ENCODE measurements at regions not wholly inside any gene's neighbourhood (a gene's known extent, or its start where the extent isn't known, plus 50 kb on each side); places are given as distances from the start of the nearest gene placed in this dataset.

DNA sequence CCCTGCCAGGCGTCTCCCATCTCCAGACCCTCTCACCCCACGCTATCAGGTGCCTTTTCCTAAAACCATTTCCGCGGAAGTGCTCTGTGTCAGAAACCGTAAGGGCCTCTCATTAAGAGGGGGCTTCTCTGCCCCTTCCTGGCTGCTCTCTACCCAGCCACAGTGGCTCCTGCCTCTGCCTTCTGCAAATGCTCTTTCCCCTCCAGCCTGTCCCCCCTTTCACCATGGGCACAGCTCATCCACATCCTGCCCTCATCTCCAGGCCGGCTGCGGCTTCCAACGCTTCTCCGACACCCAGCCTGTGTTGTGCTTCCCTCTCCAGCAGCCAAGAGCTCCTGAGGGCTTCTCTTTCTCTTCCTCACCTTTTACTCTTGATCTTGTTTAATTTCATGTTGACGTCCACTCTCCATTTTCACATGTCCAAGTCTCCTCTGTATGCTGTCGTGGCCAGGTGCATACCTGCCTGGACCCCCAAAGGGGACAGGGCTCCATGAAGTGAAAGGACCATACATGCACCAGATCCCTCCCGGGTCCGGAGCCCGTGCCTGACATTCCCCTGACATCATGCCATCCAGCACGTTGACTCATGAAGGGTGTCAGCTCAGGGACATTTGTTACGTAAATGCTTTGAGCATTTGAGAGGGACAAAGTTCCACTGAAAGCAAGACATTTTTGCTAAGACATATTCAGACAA lies 306.5 kb downstream of the AJAP1 start:
- no peak for DNase-seq (ENCODE audit: low spot score)

- no peak for DNase-seq (ENCODE audit: low spot score)
Measured at GRCh38 chr1:4960336-4960735, 305.9 kb downstream of the AJAP1 start.

- DNase-seq (ENCODE audit: low spot score): no peak
Measured at GRCh38 chr1:4959216-4959615, 304.8 kb downstream of the AJAP1 start.

DNA sequence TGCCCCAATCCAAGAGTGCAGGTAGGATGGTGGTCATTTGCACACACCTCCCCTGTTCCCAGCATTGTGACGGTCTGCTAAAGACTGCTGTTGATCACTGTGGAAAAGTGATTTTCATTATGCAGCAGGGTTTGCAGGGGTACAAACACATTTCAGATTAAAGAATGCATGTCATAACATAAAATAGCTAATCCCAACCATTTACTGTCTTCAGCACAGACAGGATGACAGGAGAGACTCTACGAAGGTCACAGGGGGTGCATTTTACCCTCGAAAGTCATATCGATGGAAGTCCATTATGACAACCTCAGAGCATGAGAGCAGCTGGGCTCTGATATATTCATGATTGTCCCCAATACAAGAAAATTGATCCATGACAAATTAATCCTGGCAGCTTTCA lies 302.6 kb downstream of the AJAP1 start:
- DNase-seq (ENCODE audit: low spot score): no peak

GRCh38 chr1:4954392-4954791 lies 300.0 kb downstream of the AJAP1 start:
- no peak for DNase-seq (ENCODE audit: low spot score)

GRCh38 chr1:4951601-4952000 lies 297.2 kb downstream of the AJAP1 start:
- DNase-seq (ENCODE audit: low spot score): no peak

DNA sequence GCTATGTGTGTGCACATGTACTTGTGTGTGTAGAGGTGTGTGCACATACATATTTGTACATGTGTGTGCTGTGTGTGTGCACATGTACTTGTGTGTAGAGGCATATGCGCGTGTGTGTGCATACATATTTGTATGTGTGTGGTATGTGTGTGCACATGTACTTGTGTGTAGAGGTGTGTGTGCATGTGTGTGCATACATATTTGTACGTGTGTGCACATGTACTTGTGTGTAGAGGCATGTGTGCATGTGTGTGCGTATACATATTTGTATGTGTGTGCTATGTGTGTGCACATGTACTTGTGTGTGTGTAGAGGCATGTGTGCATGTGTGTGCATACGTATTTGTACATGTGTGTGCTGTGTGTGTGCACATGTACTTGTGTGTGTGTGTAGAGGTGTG lies 291.9 kb downstream of the AJAP1 start:
- DNase-seq (ENCODE audit: low spot score): no peak

DNA sequence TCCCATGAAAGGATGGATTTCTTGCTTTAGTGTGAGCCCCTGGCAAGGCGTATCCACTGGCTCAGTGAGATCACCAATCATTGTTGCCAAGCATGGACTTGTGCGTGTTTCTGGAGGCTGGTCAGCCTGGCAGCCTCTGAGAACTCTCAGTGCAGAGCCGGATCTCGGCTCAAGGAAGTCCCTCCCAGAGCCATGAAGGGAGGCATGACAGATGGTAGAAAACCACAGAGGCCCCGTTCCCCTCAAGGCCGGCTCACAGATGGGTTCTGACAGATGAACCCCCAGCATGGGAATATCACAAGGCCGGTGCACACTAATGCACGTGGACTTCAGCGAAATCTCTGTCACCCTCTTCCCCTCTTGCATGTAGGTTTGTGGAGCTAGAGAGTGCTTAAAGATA lies 290.5 kb downstream of the AJAP1 start:
- no peak for DNase-seq (ENCODE audit: low spot score)

- DNase-seq (ENCODE audit: low spot score): no peak
Measured at GRCh38 chr1:4944072-4944471, 289.7 kb downstream of the AJAP1 start.

GRCh38 chr1:4939266-4939665 lies 284.9 kb downstream of the AJAP1 start:
- no peak for DNase-seq (ENCODE audit: low spot score)

DNA sequence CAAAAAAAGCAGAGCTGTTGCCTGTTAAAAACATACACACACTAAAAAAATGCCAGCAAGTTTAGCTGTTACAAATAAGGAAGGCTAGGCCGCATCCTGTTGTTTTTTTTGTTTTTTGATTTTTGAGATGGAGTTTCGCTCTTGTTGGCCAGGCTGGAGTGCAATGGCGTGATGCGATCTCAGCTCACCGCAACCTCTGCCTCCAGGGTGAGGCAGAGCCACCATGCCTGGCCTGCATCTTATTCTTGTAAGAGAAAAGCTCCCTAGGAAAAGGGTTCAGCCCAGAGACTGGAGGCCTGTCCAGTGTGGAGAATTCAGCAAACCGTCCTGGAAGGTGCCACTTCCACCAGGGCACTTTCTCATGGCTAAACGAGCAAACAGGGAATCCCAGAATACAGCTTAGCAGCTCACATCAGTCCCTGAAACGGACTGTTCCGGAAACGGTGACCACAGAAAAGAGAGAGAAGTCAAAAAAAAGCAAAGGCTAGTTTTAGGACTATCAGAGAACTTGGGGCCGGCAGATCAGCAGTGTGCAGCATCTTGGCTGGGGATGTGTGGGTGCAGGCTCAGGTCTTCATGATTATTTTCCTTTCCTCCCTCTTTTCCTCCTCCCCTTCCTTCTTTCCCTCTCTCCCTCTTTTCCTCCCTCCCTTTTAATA lies 283.6 kb downstream of the AJAP1 start:
- no peak for DNase-seq (ENCODE audit: low spot score)

DNA sequence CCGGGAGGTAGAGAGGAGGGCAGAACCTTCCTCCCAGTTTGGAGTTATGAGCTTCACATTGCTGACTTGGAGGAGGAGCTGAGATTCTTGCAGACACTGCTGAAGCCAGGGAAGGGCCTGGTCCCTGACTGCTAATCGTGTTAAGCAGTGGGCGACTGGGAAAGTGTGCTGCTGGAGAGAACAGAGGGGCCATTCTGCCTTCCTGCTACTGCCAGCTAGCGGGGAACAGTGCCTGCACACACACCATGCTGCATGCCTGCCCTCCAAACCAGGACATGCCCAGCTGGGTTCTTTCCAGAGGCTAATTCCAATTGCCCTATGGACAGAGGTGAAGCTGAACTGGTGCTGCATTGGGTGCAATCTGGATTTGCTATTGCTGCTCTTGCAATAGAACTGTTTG lies 281.4 kb downstream of the AJAP1 start:
- peak; percentile 29 for DNase-seq (ENCODE audit: low spot score)

GRCh38 chr1:4933232-4933631 lies 278.8 kb downstream of the AJAP1 start:
- no peak for DNase-seq (ENCODE audit: low spot score)

DNA sequence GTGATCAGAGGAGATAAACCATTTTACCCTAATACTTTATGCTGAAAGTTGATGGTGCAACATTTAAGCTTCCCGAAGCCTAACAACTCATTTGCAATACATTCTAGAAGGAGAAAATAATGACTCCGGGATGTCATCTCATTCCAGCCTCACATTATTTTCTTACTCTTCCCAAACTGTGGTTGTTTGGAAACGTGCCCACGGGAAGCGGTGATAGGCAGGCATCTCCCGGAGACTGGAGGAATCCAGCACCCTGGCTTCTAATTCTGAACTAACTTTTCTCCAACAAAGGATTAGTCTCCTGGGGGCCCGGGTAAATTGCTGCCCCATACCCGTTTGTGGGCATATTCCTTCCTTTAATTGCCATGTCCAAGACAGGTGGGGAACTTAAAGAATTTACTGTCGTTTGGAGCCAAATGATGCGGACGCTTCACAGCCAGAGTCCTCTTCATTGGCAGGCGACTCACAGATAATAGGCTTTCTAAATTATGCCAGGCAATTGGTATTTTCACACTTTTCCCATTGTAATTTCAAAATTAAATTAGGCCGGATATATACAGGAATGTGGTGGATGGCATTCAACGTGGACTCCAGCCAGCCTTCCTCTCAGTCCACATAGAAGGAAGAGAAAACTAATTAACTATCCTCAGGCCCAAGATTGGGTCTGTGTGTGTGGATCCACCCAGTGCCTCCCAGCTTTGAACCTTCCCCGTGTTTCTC lies 278.1 kb downstream of the AJAP1 start:
- DNase-seq (ENCODE audit: low spot score): no peak

- peak; percentile 6 for DNase-seq (ENCODE audit: low spot score)
Measured at GRCh38 chr1:4931486-4931885, 277.1 kb downstream of the AJAP1 start.

- DNase-seq (ENCODE audit: low spot score): no peak
Measured at GRCh38 chr1:4928186-4928585, 273.8 kb downstream of the AJAP1 start.

DNA sequence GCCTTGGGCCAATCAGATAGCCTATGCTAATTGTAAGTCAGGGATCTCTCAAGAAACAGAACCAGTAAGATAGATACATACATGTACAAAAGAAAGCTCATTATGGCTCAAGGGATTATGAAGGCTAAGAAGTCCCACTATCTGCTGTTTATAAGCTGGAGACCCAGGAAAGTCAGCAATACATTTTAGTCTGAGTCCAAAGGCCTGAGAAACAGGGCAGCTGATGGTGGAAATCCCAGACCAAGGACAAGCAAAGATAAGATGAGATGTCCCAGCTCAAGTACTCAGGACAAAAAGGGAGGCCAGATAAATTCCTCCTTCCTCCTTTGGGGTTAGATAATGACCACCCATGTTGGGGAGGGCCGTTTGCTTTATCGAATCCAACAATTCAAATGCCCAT lies 269.9 kb downstream of the AJAP1 start:
- no peak for DNase-seq (ENCODE audit: low spot score)

- DNase-seq (ENCODE audit: low spot score): no peak
Measured at GRCh38 chr1:4916610-4917009, 262.2 kb downstream of the AJAP1 start.

GRCh38 chr1:4915154-4915553 lies 260.7 kb downstream of the AJAP1 start:
- no peak for DNase-seq (ENCODE audit: low spot score)

- DNase-seq (ENCODE audit: low spot score): no peak
Measured at GRCh38 chr1:4908486-4908885, 254.1 kb downstream of the AJAP1 start.

GRCh38 chr1:4894566-4894965 lies 240.2 kb downstream of the AJAP1 start:
- no peak for DNase-seq (ENCODE audit: low spot score)

DNA sequence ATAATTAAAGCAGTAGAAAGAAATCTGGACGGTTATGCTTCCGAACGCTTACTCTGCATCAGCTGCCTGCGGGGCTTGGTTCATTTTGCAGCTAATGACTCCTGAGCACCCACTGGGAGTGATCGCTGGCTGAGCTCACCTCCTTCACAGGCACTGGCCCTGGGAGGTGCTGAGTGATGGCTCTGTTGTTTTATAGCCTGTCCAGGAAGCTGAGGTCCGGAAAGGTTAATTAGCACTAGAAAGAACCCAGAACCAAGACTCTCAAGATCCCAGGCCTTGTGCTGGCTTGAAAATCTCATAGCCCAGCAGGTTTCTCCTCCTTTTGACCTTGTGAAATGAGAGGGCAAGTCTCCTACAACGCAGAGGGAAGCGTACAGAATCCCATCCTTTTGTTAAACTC lies 226.2 kb downstream of the AJAP1 start:
- DNase-seq (ENCODE audit: low spot score): no peak

DNA sequence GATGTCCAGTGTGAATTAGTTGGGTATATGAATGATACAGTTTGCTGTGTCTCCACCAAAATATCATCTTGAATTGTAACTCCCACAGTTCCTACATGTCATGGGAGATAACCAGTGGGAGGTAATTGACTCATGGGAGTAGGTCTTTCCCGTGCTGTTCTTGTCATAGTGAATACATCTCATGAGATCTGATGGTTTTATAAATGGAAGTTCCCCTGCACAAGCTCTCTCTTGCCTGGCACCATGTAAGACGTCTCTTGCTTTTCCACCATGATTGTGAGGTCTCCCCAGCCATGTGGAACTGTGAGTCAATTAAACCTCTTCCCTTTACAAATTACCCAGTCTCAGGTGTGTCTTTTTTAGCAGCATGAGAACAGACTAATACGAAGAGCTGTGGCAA lies 223.0 kb downstream of the AJAP1 start:
- no peak for DNase-seq (ENCODE audit: low spot score)

All from pons (tissue), 1 donor.